GM23338 (cell line): ENCODE measurements at regions not wholly inside any gene's neighbourhood (a gene's known extent, or its start where the extent isn't known, plus 50 kb on each side); places are given as distances from the start of the nearest gene placed in this dataset.

Source experiments
- ATAC-seq: fragments of 200-7000 bp; cut with Tn5 transposase; 3 replicates; pipeline ENCODE4 v1.9.1; 2020
- DNase-seq: peaks from one replicate; pipeline ENCODE4 v3.0.0-alpha.2; 2015; ENCODE audit warnings: low spot score
- H2AFZ ChIP-seq: fragments of 200-600 bp; sonication (generic); 2 replicates; pipeline ENCODE4 v1.8.0; 2016; ENCODE audit warnings: antibody characterized with exemption, mild to moderate bottlenecking, moderate library complexity
- H3F3A ChIP-seq: fragments of 200-600 bp; sonication (generic); replicated peaks from 2 replicates; pipeline ENCODE4 v1.8.0; 2017; ENCODE audit warnings: antibody characterized with exemption, mixed run types, low read depth
- H3K27ac ChIP-seq: fragments of 200-600 bp; sonication (generic); 2 replicates; pipeline ENCODE4 v1.6.1; 2016; ENCODE audit warnings: low read depth
- H3K27me3 ChIP-seq: fragments of 200-600 bp; sonication (generic); 2 replicates; pipeline ENCODE4 v1.8.0; 2016; ENCODE audit warnings: mild to moderate bottlenecking, mixed run types, moderate library complexity; ENCODE audit not compliant: insufficient read depth
- H3K36me3 ChIP-seq: fragments of 200-600 bp; sonication (generic); 2 replicates; pipeline ENCODE4 v1.8.0; 2016; ENCODE audit warnings: mild to moderate bottlenecking; ENCODE audit not compliant: insufficient read depth
- H3K4me1 ChIP-seq: fragments of 200-600 bp; sonication (generic); 2 replicates; pipeline ENCODE4 v1.8.0; 2016; ENCODE audit warnings: mild to moderate bottlenecking, moderate library complexity; ENCODE audit not compliant: insufficient read depth
- H3K4me2 ChIP-seq: fragments of 200-600 bp; sonication (generic); 2 replicates; pipeline ENCODE4 v1.7.1; 2017; ENCODE audit warnings: mixed run types
- H3K4me3 ChIP-seq: fragments of 200-600 bp; sonication (generic); 2 replicates; pipeline ENCODE4 v1.6.1; 2016; ENCODE audit warnings: mixed run types
- H3K79me2 ChIP-seq: fragments of 200-600 bp; sonication (generic); replicated peaks from 2 replicates; pipeline ENCODE4 v1.8.0; 2017; ENCODE audit warnings: mild to moderate bottlenecking; ENCODE audit not compliant: insufficient read depth
- H3K9me2 ChIP-seq: fragments of 200-600 bp; sonication (generic); 2 replicates; pipeline ENCODE4 v1.8.0; 2017; ENCODE audit not compliant: insufficient read depth
- H4K20me1 ChIP-seq: fragments of 200-600 bp; sonication (generic); replicated peaks from 2 replicates; pipeline ENCODE4 v1.8.0; 2017; ENCODE audit warnings: mild to moderate bottlenecking; ENCODE audit not compliant: insufficient read depth
- H3K27ac Mint-ChIP-seq: 2 replicates; pipeline ENCODE4 v1.8.0; 2020; ENCODE audit warnings: inconsistent platforms, mild to moderate bottlenecking, moderate library complexity, mixed read lengths
- H3K27me3 Mint-ChIP-seq: 3 replicates; pipeline ENCODE4 v1.8.0; 2022; ENCODE audit warnings: low read depth, mild to moderate bottlenecking, moderate library complexity, mixed read lengths, inconsistent platforms; ENCODE audit not compliant: insufficient read depth, poor library complexity
- H3K36me3 Mint-ChIP-seq: 3 replicates; pipeline ENCODE4 v1.8.0; 2021; ENCODE audit warnings: low read depth, mild to moderate bottlenecking, inconsistent platforms, moderate library complexity, mixed read lengths
- H3K4me1 Mint-ChIP-seq: 3 replicates; pipeline ENCODE4 v1.8.0; 2020; ENCODE audit warnings: mild to moderate bottlenecking, inconsistent platforms, mixed read lengths
- H3K4me3 Mint-ChIP-seq: 3 replicates; pipeline ENCODE4 v1.8.0; 2021; ENCODE audit warnings: moderate library complexity, mild to moderate bottlenecking, inconsistent platforms, mixed read lengths
- H3K9me3 Mint-ChIP-seq: 3 replicates; pipeline ENCODE4 v1.8.0; 2020; ENCODE audit warnings: moderate library complexity, mild to moderate bottlenecking, inconsistent platforms, mixed read lengths
- EZH2 ChIP-seq: fragments of 200-600 bp; sonication (generic); IDR thresholded peaks from one replicate; pipeline ENCODE4 v1.8.0; 2017; ENCODE audit warnings: antibody characterized with exemption, mild to moderate bottlenecking, low read depth; ENCODE audit not compliant: unreplicated experiment
- EZH2phosphoT487 ChIP-seq: fragments of 200-600 bp; sonication (generic); IDR thresholded peaks from one replicate; pipeline ENCODE4 v1.8.1; 2018; ENCODE audit warnings: antibody characterized with exemption; ENCODE audit not compliant: unreplicated experiment
- JUNB ChIP-seq: IDR thresholded peaks from one replicate; pipeline ENCODE4 v1.6.1; 2016; ENCODE audit warnings: antibody characterized with exemption; ENCODE audit not compliant: unreplicated experiment
- NANOG ChIP-seq: IDR thresholded peaks from 2 replicates; pipeline ENCODE4 v1.6.1; 2016; ENCODE audit warnings: antibody characterized with exemption, borderline replicate concordance
- POLR2AphosphoS5 ChIP-seq: IDR thresholded peaks from 2 replicates; pipeline ENCODE4 v1.6.1; 2016; ENCODE audit warnings: antibody characterized with exemption, low read depth
- STAT1 ChIP-seq: IDR thresholded peaks from one replicate; pipeline ENCODE4 v1.6.1; 2016; ENCODE audit warnings: antibody characterized with exemption; ENCODE audit not compliant: unreplicated experiment
- ZNF114 ChIP-seq: fragments of 250-450 bp; sonication (Bioruptor Pico); IDR thresholded peaks from 2 replicates; pipeline ENCODE4 v1.5.0; 2020; ENCODE audit warnings: mild to moderate bottlenecking, moderate library complexity
- ZNF331 ChIP-seq: fragments of 250-450 bp; sonication (Bioruptor Pico); IDR thresholded peaks from 2 replicates; pipeline ENCODE4 v1.5.0; 2020; ENCODE audit warnings: low read depth, mild to moderate bottlenecking, moderate library complexity
- TF ChIP-seq, protein P1 (sequence below): IDR thresholded peaks from 2 replicates; pipeline ENCODE4 v1.6.1; 2016; ENCODE audit warnings: antibody characterized with exemption
- TF ChIP-seq, protein P2 (sequence below), 2 experiments: fragments of 200-600 bp in 1 of 2; sonication (generic) in 1 of 2; conservative IDR thresholded peaks; 2 replicates each; pipeline versions ENCODE4 v1.5.1 to v1.6.1; 2016 to 2017; ENCODE audit warnings: antibody characterized with exemption in 2 of 2, low read depth in 2 of 2, mild to moderate bottlenecking in 2 of 2, moderate library complexity in 1 of 2
- TF ChIP-seq, protein P3 (sequence below): fragments of 250-450 bp; sonication (Bioruptor Pico); IDR thresholded peaks from 2 replicates; pipeline ENCODE4 v1.5.0; 2020; ENCODE audit warnings: mild to moderate bottlenecking, moderate library complexity

DNA sequence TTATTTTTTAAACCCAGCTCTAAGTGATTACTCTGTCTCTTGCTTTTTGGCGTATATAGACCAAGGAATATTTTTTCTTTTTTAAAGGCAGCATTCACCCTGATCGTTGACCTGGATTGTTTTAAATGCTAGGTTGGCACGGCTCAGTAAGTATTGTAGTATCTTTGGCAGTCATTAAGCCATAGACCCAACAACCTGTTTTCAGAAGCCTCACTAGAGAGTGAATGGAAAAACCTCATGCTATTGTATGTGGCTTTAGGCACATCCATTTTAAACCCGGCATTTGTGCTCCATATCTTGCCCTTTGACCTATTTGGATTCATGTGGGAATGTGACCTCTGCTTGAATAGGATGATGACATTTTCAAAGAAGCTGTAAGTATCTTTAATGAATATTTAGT lies 183.9 kb downstream of the SNCA start:
- H3F3A ChIP-seq: no peaks in the 10 kb centered on the region
- no peak overlapping the region for H2AFZ ChIP-seq
- H3K9me2 ChIP-seq: no peaks in the 10 kb centered on the region
- no peak overlapping the region for H3K27ac ChIP-seq
- H3K79me2 ChIP-seq: no peaks in the 10 kb centered on the region
- TF ChIP-seq, protein P1, sequence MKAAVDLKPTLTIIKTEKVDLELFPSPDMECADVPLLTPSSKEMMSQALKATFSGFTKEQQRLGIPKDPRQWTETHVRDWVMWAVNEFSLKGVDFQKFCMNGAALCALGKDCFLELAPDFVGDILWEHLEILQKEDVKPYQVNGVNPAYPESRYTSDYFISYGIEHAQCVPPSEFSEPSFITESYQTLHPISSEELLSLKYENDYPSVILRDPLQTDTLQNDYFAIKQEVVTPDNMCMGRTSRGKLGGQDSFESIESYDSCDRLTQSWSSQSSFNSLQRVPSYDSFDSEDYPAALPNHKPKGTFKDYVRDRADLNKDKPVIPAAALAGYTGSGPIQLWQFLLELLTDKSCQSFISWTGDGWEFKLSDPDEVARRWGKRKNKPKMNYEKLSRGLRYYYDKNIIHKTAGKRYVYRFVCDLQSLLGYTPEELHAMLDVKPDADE: no peak
- no peak for TF ChIP-seq POLR2AphosphoS5
- H4K20me1 ChIP-seq: no peaks in the 10 kb centered on the region
- no peaks in the 10 kb centered on the region for H3K27me3 ChIP-seq
- no peaks in the 10 kb centered on the region for H3K4me1 ChIP-seq
- H3K27ac Mint-ChIP-seq: no peak overlapping the region
- H3K36me3 Mint-ChIP-seq: no peaks in the 10 kb centered on the region
- no peak overlapping the region for H3K4me3 Mint-ChIP-seq
- no peak overlapping the region for H3K4me2 ChIP-seq
- H3K4me3 ChIP-seq: no peak overlapping the region
- H3K4me1 Mint-ChIP-seq: no peaks in the 10 kb centered on the region; the same call in 2 of the 3 replicates
- no peaks in the 10 kb centered on the region for H3K27me3 Mint-ChIP-seq
- H3K36me3 ChIP-seq: no peaks in the 10 kb centered on the region
- DNase-seq (no peak), ATAC-seq (no peak)
- H3K9me3 Mint-ChIP-seq: no peaks in the 10 kb centered on the region

DNA sequence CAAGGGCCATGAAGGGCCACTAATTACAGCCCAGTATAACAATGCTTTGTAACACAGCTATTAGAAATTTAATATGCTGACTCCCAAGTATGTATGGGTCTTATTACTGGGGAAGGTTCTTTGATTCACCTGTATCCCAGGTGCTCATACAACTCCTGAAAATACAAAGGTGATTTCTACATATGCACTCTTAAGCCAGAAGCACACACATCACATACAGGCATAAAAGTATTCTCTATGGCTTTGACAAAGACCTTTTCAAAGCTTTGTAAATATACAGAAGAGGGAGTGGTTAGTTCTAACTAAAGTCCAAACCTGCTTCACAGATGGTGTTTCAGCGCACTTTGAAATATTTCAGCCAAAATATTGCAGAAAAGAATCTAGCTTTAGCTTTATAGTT lies 191.5 kb downstream of the SNCA start:
- Histone ChIP-seq H3K9me2 (no peaks in the 10 kb centered on the region), H3K27ac (no peak overlapping the region), H3K4me1 (no peaks in the 10 kb centered on the region; the same call in 1 of the 2 replicates), H3K4me2 (no peak overlapping the region), H3K4me3 (no peak overlapping the region), H2AFZ (no peak overlapping the region), H3K27me3 (no peaks in the 10 kb centered on the region), H3K79me2 (no peaks in the 10 kb centered on the region), H3F3A (no peaks in the 10 kb centered on the region), H4K20me1 (no peaks in the 10 kb centered on the region), H3K36me3 (no peaks in the 10 kb centered on the region)
- Mint-ChIP-seq H3K27ac (no peak overlapping the region), H3K4me1 (peaks cover 10% of the 10 kb centered on the region), H3K36me3 (no peaks in the 10 kb centered on the region), H3K9me3 (no peaks in the 10 kb centered on the region), H3K27me3 (peaks cover 2% of the 10 kb centered on the region), H3K4me3 (no peak overlapping the region)
- ATAC-seq (no peak), DNase-seq (no peak)
- TF ChIP-seq, protein P2, sequence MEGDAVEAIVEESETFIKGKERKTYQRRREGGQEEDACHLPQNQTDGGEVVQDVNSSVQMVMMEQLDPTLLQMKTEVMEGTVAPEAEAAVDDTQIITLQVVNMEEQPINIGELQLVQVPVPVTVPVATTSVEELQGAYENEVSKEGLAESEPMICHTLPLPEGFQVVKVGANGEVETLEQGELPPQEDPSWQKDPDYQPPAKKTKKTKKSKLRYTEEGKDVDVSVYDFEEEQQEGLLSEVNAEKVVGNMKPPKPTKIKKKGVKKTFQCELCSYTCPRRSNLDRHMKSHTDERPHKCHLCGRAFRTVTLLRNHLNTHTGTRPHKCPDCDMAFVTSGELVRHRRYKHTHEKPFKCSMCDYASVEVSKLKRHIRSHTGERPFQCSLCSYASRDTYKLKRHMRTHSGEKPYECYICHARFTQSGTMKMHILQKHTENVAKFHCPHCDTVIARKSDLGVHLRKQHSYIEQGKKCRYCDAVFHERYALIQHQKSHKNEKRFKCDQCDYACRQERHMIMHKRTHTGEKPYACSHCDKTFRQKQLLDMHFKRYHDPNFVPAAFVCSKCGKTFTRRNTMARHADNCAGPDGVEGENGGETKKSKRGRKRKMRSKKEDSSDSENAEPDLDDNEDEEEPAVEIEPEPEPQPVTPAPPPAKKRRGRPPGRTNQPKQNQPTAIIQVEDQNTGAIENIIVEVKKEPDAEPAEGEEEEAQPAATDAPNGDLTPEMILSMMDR (conservative IDR thresholded peaks at IDR 0.05; ENCODE audit: low read depth in 2 of 2): no peak
- TF ChIP-seq EZH2phosphoT487: no peak
- no peak for TF ChIP-seq JUNB
- TF ChIP-seq, protein P1: no peak
- TF ChIP-seq NANOG: no peak
- TF ChIP-seq, protein P3, sequence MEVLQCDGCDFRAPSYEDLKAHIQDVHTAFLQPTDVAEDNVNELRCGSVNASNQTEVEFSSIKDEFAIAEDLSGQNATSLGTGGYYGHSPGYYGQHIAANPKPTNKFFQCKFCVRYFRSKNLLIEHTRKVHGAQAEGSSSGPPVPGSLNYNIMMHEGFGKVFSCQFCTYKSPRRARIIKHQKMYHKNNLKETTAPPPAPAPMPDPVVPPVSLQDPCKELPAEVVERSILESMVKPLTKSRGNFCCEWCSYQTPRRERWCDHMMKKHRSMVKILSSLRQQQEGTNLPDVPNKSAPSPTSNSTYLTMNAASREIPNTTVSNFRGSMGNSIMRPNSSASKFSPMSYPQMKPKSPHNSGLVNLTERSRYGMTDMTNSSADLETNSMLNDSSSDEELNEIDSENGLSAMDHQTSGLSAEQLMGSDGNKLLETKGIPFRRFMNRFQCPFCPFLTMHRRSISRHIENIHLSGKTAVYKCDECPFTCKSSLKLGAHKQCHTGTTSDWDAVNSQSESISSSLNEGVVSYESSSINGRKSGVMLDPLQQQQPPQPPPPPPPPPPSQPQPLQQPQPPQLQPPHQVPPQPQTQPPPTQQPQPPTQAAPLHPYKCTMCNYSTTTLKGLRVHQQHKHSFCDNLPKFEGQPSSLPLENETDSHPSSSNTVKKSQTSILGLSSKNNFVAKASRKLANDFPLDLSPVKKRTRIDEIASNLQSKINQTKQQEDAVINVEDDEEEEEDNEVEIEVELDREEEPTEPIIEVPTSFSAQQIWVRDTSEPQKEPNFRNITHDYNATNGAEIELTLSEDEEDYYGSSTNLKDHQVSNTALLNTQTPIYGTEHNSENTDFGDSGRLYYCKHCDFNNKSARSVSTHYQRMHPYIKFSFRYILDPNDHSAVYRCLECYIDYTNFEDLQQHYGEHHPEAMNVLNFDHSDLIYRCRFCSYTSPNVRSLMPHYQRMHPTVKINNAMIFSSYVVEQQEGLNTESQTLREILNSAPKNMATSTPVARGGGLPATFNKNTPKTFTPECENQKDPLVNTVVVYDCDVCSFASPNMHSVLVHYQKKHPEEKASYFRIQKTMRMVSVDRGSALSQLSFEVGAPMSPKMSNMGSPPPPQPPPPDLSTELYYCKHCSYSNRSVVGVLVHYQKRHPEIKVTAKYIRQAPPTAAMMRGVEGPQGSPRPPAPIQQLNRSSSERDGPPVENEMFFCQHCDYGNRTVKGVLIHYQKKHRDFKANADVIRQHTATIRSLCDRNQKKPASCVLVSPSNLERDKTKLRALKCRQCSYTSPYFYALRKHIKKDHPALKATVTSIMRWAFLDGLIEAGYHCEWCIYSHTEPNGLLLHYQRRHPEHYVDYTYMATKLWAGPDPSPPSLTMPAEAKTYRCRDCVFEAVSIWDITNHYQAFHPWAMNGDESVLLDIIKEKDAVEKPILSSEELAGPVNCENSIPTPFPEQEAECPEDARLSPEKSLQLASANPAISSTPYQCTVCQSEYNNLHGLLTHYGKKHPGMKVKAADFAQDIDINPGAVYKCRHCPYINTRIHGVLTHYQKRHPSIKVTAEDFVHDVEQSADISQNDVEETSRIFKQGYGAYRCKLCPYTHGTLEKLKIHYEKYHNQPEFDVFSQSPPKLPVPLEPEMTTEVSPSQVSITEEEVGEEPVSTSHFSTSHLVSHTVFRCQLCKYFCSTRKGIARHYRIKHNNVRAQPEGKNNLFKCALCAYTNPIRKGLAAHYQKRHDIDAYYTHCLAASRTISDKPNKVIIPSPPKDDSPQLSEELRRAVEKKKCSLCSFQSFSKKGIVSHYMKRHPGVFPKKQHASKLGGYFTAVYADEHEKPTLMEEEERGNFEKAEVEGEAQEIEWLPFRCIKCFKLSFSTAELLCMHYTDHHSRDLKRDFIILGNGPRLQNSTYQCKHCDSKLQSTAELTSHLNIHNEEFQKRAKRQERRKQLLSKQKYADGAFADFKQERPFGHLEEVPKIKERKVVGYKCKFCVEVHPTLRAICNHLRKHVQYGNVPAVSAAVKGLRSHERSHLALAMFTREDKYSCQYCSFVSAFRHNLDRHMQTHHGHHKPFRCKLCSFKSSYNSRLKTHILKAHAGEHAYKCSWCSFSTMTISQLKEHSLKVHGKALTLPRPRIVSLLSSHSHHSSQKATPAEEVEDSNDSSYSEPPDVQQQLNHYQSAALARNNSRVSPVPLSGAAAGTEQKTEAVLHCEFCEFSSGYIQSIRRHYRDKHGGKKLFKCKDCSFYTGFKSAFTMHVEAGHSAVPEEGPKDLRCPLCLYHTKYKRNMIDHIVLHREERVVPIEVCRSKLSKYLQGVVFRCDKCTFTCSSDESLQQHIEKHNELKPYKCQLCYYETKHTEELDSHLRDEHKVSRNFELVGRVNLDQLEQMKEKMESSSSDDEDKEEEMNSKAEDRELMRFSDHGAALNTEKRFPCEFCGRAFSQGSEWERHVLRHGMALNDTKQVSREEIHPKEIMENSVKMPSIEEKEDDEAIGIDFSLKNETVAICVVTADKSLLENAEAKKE (CRISPR knock-in tag): no peak
- TF ChIP-seq EZH2: no peak
- TF ChIP-seq POLR2AphosphoS5: no peak
- no peak for TF ChIP-seq STAT1
- TF ChIP-seq ZNF331: no peak
- TF ChIP-seq ZNF114: no peak
